SK-N-SH (cell line): ENCODE measurements at regions not wholly inside any gene's neighbourhood (a gene's known extent, or its start where the extent isn't known, plus 50 kb on each side); places are given as distances from the start of the nearest gene placed in this dataset.

Experiments used
- CHD2 ChIP-seq: fragments of 150-350 bp; IDR thresholded peaks from 2 replicates; pipeline ENCODE4 v1.6.1; 2018; ENCODE audit warnings: low read length; ENCODE audit not compliant: partially characterized antibody
- CTCF ChIP-seq: fragments of 200-600 bp; sonication (generic); IDR thresholded peaks from 2 replicates; pipeline ENCODE4 v1.6.1; 2017; ENCODE audit warnings: antibody characterized with exemption, mild to moderate bottlenecking, moderate library complexity
- EP300 ChIP-seq, 2 experiments: IDR thresholded peaks; 2 replicates each; pipeline versions ENCODE4 v1.4.0 to v1.6.1; 2012; ENCODE audit warnings: borderline replicate concordance in 1 of 2, low read depth in 1 of 2, low read length in 1 of 2
- JUND ChIP-seq: IDR thresholded peaks from 2 replicates; pipeline ENCODE4 v1.4.0; 2012
- MAX ChIP-seq: IDR thresholded peaks from 2 replicates; pipeline ENCODE4 v1.4.0; 2012; ENCODE audit warnings: low read depth
- MXI1 ChIP-seq: IDR thresholded peaks from 2 replicates; pipeline ENCODE4 v1.6.1; 2012; ENCODE audit warnings: mild to moderate bottlenecking, low read depth, low read length, improper control_type of control experiment
- NFIC ChIP-seq: IDR thresholded peaks from 2 replicates; pipeline ENCODE4 v1.4.0; 2012; ENCODE audit warnings: borderline replicate concordance
- NRF1 ChIP-seq: IDR thresholded peaks from 2 replicates; pipeline ENCODE4 v1.6.1; 2012; ENCODE audit warnings: low read depth, mild to moderate bottlenecking, low read length
- PBX3 ChIP-seq: IDR thresholded peaks from 2 replicates; pipeline ENCODE4; 2012
- POLR2AphosphoS5 ChIP-seq: IDR thresholded peaks from 2 replicates; pipeline ENCODE4 v1.6.1; 2012; ENCODE audit warnings: low read depth, low read length
- TAF1 ChIP-seq: IDR thresholded peaks from 2 replicates; pipeline ENCODE4 v1.6.1; 2012; ENCODE audit warnings: low read depth, mild to moderate bottlenecking, low read length, moderate library complexity, borderline replicate concordance
- USF2 ChIP-seq: fragments of 150-350 bp; IDR thresholded peaks from 2 replicates; pipeline ENCODE4 v1.6.1; 2017; ENCODE audit warnings: antibody characterized with exemption, low read length, low read depth, borderline replicate concordance

GRCh38 chr6:159436581-159436980 is 256.5 kb downstream of the SOD2 start:
- TF ChIP-seq EP300 (IDR thresholded peaks at IDR 0.05; ENCODE audit: borderline replicate concordance in 1 of 2, low read depth in 1 of 2, low read length in 1 of 2) (no peak), POLR2AphosphoS5 (no peak), CTCF (no peak), NFIC (no peak), MAX (no peak), NRF1 (no peak), PBX3 (no peak), USF2 (no peak), MXI1 (no peak), JUND (no peak), TAF1 (no peak), CHD2 (no peak)
